Right cardiac atrium (tissue), 5 donors: ENCODE measurements at regions not wholly inside any gene's neighbourhood (a gene's known extent, or its start where the extent isn't known, plus 50 kb on each side); places are given as distances from the start of the nearest gene placed in this dataset.

ENCODE experiments used
- ATAC-seq, 2 donors: fragments of 200-7000 bp; cut with Tn5 transposase; one replicate each; pipeline versions ENCODE4 v1.8.0 to v1.9.1; 2020; ENCODE audit warnings: moderate library complexity in 2 of 2, mild to moderate bottlenecking in 1 of 2
- DNase-seq, 3 donors: peaks; one replicate each; pipeline ENCODE4 v3.0.0-alpha.2; 2020
- H3K27ac ChIP-seq: one replicate; pipeline ENCODE4 v1.5.1; 2013; ENCODE audit warnings: mild to moderate bottlenecking, low read length, control low read depth, moderate library complexity
- H3K27me3 ChIP-seq: one replicate; pipeline ENCODE4 v1.6.1; 2013; ENCODE audit not compliant: control insufficient read depth, insufficient read depth
- H3K4me1 ChIP-seq: one replicate; pipeline ENCODE4 v1.6.1; 2013; ENCODE audit warnings: low read length; ENCODE audit not compliant: control insufficient read depth, insufficient read depth
- H3K4me3 ChIP-seq: one replicate; pipeline ENCODE4 v1.5.1; 2013; ENCODE audit warnings: low read length, control low read depth
- H3K9me3 ChIP-seq: one replicate; pipeline ENCODE4 v1.6.1; 2013; ENCODE audit warnings: low read length; ENCODE audit not compliant: control insufficient read depth
- WGBS: extraction: QIAGEN DNeasy Blood & Tissue Kit; methylation state at CpG from one replicate; pipeline ENCODE4 v1.1.7; 2013; 5-methylcytosine and 5-hydroxymethylcytosine counted together
- intact Hi-C, 4 donors: fragments of 100-400 bp; cut with DNase I; formaldehyde crosslinking; loops; one replicate each; pipeline versions ENCODE4 v1.11.0 to v1.14.0; 2022 to 2023
- donor health status: healthy with polysubstance abuse.
- donor health status: DM: no; HTN: yes; CAD: no.
- donor health status: DM: no; HTN: no; CAD: no.
- donor health status: DM: no; HTN: yes; CAD: no; lungs with severe emphysema.
- donor health status: DM: yes; HTN: yes; CAD: no.

DNA sequence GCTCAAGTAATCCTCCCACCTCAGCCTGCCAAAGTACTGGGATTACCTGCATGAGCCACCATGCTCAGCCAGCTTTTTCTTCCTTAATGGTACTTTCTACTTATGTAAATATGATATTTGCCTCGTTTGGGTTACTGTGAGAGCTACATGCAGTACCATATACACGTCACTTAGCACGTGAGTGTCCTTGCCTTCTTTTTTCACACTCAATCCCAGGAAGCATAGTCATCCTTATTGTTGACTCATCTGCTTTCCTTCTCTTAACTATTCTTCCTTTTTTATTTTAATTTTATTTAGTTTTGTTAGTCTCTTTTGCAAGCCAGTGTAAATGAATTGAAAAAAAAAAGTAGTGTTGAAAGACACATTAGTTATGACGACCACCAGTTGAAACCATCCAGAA lies 205.9 kb downstream of the HIPK3 start:
- DNase-seq (no peak), ATAC-seq (no peak)
- intact Hi-C loops: no loop called here
- Histone ChIP-seq H3K4me3 (no peak overlapping the region), H3K27ac (no peak overlapping the region), H3K9me3 (no peaks in the 10 kb centered on the region), H3K27me3 (no peaks in the 10 kb centered on the region), H3K4me1 (no peaks in the 10 kb centered on the region)
- WGBS: 68% methylated on average over 4 of the region's 4 CpGs

DNA sequence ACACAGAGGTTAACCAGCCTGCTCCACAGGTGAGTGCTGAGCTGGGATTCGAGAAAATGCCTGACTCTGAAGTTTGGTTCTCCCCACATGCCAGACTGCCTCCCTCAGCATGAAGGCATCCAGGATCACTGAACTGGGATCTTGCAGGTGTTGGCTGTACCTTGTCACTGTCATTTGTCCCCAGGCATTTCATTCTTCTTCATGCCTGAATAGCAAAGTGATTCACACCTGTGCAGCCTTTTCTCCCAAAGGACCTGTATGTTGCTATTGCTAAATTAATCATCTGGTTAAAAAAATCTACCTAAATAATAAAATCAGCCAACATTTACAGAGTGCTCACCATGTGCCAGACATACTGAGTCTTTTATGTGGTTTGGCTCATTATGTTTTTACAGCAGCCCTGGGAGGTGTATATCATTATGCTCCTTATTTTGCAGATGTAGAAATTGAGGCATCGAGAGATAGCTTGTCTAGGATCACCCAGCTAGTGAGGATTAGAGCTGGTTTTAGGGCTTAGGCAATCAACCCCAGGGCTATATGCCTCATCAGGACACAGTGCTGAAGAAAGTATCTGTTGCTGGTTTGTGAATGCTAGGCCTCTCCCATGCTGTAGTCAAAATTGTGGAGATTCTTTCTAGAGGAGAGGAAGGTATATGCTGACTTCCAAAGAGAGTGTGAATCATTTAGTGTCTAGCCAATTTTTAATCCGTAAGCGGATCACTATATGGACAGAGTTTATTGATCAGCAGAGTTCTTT lies 204.4 kb downstream of the HIPK3 start:
- no peak overlapping the region for H3K4me3 ChIP-seq
- intact Hi-C loops: no loop called here
- ATAC-seq: no peak

DNA sequence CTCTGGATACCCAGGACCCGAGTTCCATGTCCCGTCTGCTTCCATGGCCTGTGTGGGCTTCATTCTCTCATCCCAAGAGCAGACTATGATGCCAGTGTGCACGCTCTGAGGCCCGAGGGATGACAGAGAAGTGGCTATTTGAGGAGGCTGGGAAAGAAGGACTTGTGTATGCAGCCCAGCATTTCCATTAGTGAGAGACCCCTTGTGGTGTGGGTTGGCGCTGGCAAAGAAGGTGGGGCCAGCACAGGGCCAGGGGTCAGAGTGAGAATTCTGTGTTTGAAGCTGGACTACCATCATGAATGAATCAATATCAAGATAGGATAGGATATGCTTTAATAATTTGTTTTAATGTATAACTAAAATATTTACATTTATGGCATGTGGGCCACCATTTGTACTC lies 200.8 kb downstream of the HIPK3 start:
- DNase-seq (no peak), ATAC-seq (no peak)
- intact Hi-C loops: loop anchor here in 1 of 4 donors (5.0 kb wide), 1 partner anchor 49 kb away; no protein-coding TSS in a partner anchor
- H3K27me3 ChIP-seq: no peaks in the 10 kb centered on the region
- WGBS: 91% methylated on average over 5 of the region's 5 CpGs
- H3K9me3 ChIP-seq: no peaks in the 10 kb centered on the region
- no peaks in the 10 kb centered on the region for H3K4me1 ChIP-seq
- H3K27ac ChIP-seq: no peak overlapping the region
- H3K4me3 ChIP-seq: no peak overlapping the region

More for the DNA sequence above, 204.4 kb downstream of the HIPK3 start:
- no peak for DNase-seq
- no peak overlapping the region for H3K27ac ChIP-seq
- WGBS: 85% methylated on average over 4 of the region's 4 CpGs
- no peaks in the 10 kb centered on the region for H3K27me3 ChIP-seq
- H3K9me3 ChIP-seq: no peaks in the 10 kb centered on the region
- no peaks in the 10 kb centered on the region for H3K4me1 ChIP-seq

DNA sequence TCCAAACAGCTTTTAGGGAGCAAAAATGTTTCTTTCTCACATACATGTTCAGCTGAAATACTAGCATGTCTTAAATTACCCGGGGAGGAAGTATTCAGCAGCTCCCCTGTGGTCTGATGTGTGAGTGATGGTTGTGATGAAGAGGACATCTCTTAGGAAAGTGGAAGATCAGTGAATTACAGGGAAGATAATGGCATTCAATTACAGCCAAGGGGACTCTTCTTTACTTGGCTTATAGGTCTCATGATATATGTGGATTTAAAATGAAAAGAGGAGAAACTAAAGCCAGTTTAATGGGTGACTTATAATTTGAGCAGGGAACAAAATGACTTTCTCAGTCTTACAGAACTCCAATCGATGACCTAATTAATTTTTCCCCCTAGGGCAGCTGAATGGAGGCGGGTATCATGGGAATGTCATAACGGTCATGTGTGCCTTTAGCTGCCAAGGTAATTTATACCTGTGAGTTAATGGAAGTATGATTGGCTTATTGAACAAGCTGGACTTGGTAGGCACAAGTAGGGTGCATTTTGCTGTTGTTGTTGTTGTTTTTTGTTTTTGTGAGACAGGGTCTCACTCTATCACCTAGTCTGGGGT lies 198.8 kb downstream of the HIPK3 start:
- Histone ChIP-seq H3K27me3 (no peaks in the 10 kb centered on the region), H3K4me1 (no peaks in the 10 kb centered on the region), H3K9me3 (no peaks in the 10 kb centered on the region), H3K4me3 (no peak overlapping the region), H3K27ac (no peak overlapping the region)
- ATAC-seq: no peak
- intact Hi-C loops: loop anchor here in 1 of 4 donors (5.0 kb wide), 1 partner anchor 51 kb away; no protein-coding TSS in a partner anchor
- WGBS: 79% methylated on average over 4 of the region's 4 CpGs
- DNase-seq: no peak

DNA sequence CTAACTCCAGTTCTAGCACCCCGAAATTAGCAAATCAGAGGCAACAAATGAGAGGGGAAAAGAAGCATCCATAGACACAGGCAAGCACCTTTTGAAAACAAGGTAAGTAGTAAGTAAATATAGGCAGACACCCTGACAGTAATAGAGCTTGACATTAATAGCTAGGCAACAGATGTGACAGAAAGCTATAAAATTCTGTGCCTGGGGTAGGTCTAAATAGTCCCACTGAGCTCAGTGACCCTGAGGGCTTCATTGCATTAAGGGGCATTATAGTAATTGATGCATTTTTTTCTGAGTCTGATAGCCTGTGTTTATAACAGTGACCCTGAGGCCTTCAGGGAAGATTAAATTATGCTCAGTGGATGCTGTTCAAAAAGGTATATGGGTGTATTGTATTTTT lies 197.1 kb downstream of the HIPK3 start:
- intact Hi-C loops: no loop called here
- no peak overlapping the region for H3K27ac ChIP-seq
- DNase-seq: no peak
- no peaks in the 10 kb centered on the region for H3K9me3 ChIP-seq
- ATAC-seq: no peak
- H3K4me3 ChIP-seq: no peak overlapping the region
- 91% methylated on average over 1 of the region's 1 CpG for WGBS
- no peaks in the 10 kb centered on the region for H3K27me3 ChIP-seq
- H3K4me1 ChIP-seq: no peaks in the 10 kb centered on the region

DNA sequence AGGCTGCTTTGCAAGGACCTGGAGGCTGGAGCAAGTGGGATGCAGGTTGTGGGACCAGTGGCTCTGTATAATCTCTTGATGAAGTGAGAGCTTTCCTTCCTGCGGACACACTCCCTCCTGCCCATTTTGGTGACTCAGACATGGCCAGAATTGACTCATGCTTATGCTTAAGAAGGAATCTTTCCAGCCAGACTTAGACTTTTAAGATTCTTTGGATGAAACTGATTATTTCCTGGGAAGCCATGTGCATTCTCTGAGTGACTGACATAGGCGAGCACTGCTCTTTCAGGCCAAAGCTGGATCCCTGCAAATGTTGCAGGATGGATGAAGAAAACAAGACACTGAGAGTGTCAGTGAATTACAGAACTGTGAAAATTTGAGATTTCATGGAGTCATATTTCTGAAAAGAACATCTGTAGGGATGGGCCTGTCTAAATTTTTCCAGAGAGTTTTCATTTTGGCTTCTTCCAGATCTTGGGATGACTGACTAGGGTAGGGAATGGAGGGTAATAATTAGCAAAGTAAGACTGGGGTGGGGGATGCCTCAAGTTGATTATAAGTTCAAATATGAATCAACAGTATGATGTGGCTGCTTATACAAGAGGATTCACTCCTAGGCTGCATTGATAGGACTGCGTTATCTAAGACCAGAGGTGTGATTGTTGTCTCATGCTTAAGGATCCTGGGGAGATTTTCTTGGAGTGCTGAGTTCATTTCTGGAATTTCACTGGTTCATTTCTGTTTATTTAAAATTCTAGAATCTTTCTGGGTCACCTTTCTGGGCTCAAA lies 195.8 kb downstream of the HIPK3 start:
- intact Hi-C loops: no loop called here
- DNase-seq (no peak), ATAC-seq (no peak)
- 73% methylated on average over 3 of the region's 3 CpGs for WGBS
- no peaks in the 10 kb centered on the region for H3K4me1 ChIP-seq
- no peaks in the 10 kb centered on the region for H3K27me3 ChIP-seq
- H3K27ac ChIP-seq: no peak overlapping the region
- no peak overlapping the region for H3K4me3 ChIP-seq
- no peaks in the 10 kb centered on the region for H3K9me3 ChIP-seq

DNA sequence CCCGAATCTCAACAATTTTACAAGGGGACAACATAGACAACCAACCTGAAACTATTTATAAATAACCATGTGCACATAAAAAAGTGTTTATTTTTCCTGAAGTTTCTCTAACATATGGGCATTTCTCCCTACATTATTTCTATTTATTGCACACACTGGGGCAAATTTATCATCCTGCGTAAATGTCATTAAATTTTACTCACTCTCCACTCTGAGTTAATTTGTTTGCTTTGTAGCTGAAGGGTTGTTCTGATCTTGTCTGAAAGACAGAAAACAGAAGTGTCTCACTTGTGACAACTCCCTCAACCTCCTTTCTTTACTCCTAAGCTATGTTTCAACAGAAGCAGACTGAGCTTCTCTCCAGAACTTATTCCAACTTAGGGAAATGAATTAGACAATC lies 194.2 kb downstream of the HIPK3 start:
- 62% methylated on average over 2 of the region's 2 CpGs for WGBS
- Histone ChIP-seq H3K4me3 (no peak overlapping the region), H3K27ac (no peak overlapping the region), H3K9me3 (no peaks in the 10 kb centered on the region), H3K4me1 (no peaks in the 10 kb centered on the region), H3K27me3 (no peaks in the 10 kb centered on the region)
- DNase-seq (no peak), ATAC-seq (no peak)
- intact Hi-C loops: no loop called here

DNA sequence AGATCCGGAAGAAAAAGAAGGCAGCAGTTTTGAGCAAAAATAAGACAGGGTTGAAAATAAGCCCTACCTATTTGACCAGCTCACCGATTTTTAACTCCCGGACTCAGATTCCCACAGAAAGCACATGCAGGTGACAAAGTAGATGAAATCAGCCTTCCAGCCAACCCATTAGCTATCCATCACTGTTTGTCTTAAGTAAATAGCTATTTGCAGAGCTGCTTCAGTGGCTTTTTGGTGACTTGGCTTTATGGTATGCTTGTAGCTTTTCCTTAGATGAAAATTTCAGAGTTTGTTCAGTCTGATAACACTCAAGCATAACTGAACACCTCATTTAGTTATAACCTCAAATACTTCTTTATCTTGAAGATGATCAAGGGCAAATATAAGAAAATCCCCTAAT lies 192.6 kb downstream of the HIPK3 start:
- WGBS: 89% methylated on average over 3 of the region's 3 CpGs
- intact Hi-C loops: no loop called here
- no peak overlapping the region for H3K4me3 ChIP-seq

DNA sequence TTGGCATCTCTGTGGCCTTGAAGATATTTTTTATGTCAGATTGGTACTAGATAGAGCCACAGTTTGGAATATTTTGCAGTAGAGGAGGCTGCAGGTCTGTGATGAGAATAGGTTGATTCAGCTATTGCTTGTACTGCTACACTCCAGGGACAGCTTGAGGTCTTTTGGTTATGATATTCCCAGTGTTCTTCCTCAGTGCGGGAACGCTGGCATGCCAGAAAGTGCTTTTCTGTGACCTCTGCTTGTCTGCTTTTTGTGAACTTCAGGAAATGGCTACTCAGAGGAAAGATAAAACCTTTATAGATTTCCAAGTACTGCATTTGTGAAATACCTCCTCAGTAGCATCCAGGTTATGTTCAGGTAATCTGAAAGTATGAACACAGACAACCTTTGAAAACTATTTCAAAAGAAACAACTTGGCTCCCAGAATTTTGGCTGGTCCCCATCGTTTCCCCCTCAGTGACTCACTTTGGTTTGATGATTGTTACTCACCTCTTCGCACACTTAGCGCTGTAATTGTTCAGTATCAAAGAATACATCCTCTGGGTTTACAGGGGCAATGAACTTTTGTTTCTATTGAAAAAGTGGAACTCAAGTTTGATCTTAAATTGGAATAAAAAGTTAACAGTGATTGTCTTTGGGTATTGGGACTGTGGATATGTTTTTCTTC lies 191.4 kb downstream of the HIPK3 start:
- intact Hi-C loops: no loop called here
- Histone ChIP-seq H3K4me3 (no peak overlapping the region), H3K27me3 (no peaks in the 10 kb centered on the region), H3K27ac (no peak overlapping the region), H3K9me3 (no peaks in the 10 kb centered on the region), H3K4me1 (no peaks in the 10 kb centered on the region)
- ATAC-seq: no peak
- no peak for DNase-seq
- 56% methylated on average over 5 of the region's 5 CpGs for WGBS

More for the DNA sequence above, 192.6 kb downstream of the HIPK3 start:
- DNase-seq (no peak), ATAC-seq (no peak)
- Histone ChIP-seq H3K4me1 (no peaks in the 10 kb centered on the region), H3K9me3 (no peaks in the 10 kb centered on the region), H3K27me3 (no peaks in the 10 kb centered on the region), H3K27ac (no peak overlapping the region)

DNA sequence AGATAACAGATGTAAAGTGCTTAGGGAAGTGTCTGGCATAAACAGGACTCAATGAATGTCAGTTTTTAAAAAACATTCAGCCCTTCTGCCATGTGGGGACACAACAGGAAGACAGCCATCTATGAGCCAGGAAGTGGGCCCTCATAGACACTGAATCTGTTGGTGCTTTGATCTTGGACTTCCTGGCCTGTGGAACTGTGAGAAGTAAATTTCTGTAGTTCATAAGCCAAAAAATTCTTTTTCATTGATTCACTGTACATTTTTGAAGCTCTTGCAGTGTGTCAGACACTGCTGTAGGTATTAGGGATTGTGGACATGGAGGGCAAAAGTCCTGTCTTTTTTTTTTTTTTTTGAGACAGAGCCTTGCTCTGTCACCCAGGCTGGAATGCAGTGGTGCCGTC lies 188.6 kb downstream of the HIPK3 start:
- H3K27ac ChIP-seq: no peak overlapping the region
- ATAC-seq (no peak), DNase-seq (no peak)
- WGBS: 86% methylated on average over 1 of the region's 1 CpG
- no peaks in the 10 kb centered on the region for H3K9me3 ChIP-seq
- H3K4me3 ChIP-seq: no peak overlapping the region
- intact Hi-C loops: no loop called here
- no peaks in the 10 kb centered on the region for H3K4me1 ChIP-seq
- no peaks in the 10 kb centered on the region for H3K27me3 ChIP-seq
